ENCODE measurements at regions not wholly inside any gene's neighbourhood (a gene's known extent, or its start where the extent isn't known, plus 50 kb on each side); places are given as distances from the start of the nearest gene placed in this dataset.

DNA sequence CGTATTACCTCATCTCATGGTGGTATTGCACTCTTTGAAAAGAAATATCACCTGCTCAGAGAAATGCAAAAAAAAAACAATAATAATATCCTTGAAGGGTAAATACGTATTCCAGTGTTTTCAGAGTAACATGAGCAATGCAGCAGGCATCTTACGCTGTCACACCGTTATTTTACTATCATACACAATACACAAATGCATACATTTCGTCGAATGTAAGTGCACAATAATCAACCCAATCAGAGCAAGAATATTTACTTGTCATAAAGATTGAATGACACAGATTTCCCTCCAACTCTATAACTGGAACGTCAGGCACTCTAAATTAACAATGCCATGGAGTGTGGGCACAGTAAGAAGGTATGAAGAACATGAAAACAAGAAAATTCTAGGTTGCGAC lies 1050.1 kb downstream of the PLA2G4A start:
- Mint-ChIP-seq H3K27me3 (no peaks in the 10 kb centered on the region), H3K4me1 (ENCODE audit: unreplicated experiment) (no peaks in the 10 kb centered on the region), H3K27ac (no peak overlapping the region), H3K9me3 (peaks cover 4% of the 10 kb centered on the region), H3K36me3 (no peaks in the 10 kb centered on the region), H3K4me3 (no peak overlapping the region)
- TF ChIP-seq, protein P1, sequence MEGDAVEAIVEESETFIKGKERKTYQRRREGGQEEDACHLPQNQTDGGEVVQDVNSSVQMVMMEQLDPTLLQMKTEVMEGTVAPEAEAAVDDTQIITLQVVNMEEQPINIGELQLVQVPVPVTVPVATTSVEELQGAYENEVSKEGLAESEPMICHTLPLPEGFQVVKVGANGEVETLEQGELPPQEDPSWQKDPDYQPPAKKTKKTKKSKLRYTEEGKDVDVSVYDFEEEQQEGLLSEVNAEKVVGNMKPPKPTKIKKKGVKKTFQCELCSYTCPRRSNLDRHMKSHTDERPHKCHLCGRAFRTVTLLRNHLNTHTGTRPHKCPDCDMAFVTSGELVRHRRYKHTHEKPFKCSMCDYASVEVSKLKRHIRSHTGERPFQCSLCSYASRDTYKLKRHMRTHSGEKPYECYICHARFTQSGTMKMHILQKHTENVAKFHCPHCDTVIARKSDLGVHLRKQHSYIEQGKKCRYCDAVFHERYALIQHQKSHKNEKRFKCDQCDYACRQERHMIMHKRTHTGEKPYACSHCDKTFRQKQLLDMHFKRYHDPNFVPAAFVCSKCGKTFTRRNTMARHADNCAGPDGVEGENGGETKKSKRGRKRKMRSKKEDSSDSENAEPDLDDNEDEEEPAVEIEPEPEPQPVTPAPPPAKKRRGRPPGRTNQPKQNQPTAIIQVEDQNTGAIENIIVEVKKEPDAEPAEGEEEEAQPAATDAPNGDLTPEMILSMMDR (conservative IDR thresholded peaks at IDR 0.05) = no peak
- DNase-seq (ENCODE audit: extremely low spot score, unreplicated experiment) = no peak

DNA sequence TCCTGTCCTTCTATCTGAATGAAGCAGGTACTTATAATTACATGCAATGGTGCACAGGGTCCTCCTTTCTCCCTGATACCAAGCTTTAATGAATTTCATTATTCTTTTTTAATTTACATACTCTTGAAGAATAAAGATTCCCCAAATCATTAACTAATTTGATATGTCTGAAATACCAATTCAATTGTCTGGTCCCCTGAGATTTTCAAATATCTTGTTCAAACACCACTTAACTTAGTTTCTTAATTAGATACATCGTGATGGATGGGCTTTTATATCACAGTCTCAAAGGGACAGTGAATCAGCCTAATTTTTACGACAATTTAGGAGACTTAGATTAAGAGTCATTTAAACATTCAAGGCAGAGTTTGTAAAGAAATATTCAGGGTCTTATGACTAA lies 1054.6 kb downstream of the PLA2G4A start:
- DNase-seq (ENCODE audit: extremely low spot score, unreplicated experiment) = no peak
- H3K4me3 Mint-ChIP-seq = no peak overlapping the region
- no peaks in the 10 kb centered on the region for H3K36me3 Mint-ChIP-seq
- no peaks in the 10 kb centered on the region for H3K9me3 Mint-ChIP-seq
- H3K4me1 Mint-ChIP-seq (ENCODE audit: unreplicated experiment) = no peaks in the 10 kb centered on the region
- no peak overlapping the region for H3K27ac Mint-ChIP-seq
- no peaks in the 10 kb centered on the region for H3K27me3 Mint-ChIP-seq
- TF ChIP-seq, protein P1 (conservative IDR thresholded peaks at IDR 0.05) = no peak

DNA sequence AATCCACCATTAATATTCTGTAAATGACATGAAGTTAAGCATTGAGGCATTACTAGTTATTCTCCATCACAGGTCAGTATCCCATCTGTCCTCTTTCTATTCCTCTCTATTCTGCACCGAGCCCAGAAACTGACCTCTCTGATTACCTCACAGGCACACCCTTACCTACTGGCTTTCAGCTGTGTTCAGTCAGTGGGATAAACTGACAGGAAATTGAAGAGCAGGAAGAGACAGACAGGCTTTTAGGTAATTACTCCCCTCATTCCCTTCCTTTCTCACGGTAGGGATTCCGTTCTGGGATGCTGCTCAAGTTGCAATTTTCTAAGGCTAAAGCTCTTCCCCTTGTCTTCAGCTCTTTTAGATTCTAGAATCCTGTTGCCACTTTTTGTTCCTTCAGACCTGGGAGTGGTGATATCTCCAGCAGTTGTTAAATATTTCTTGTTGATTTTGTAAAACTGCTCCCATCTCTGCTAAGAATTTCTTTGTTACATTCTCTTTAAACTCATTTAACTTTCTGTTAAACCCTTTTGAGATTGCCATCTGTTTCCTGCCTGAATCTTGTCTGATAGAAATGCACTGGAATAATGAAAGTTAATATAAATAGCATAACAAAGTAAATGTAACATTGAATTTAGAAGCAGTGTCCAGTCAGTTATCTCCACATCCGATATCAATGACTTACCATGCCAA lies 1063.4 kb downstream of the PLA2G4A start:
- Mint-ChIP-seq H3K9me3 (no peaks in the 10 kb centered on the region), H3K27ac (no peak overlapping the region)

DNA sequence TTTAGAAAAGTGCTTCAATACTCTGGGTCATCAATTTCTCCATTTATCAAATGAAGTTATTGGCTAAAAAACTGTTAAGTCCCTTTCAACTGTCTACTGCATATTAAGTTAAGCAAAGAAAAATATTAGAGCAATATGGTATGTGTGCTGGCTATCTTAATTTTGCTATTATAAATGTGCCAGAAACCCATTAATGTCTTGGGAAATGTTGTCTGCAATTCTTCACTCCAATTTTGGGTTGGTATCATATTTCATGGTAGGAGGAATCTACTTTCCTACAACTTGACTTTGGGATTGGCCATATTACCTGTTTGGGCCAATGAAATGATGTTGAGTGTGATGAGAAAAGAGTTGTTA lies 1063.9 kb downstream of the PLA2G4A start:
- TF ChIP-seq, protein P1 (conservative IDR thresholded peaks at IDR 0.05) = no peak
- H3K4me1 Mint-ChIP-seq (ENCODE audit: unreplicated experiment) = no peaks in the 10 kb centered on the region
- H3K36me3 Mint-ChIP-seq = no peaks in the 10 kb centered on the region
- H3K27ac Mint-ChIP-seq = no peak overlapping the region
- no peaks in the 10 kb centered on the region for H3K9me3 Mint-ChIP-seq
- H3K27me3 Mint-ChIP-seq = no peaks in the 10 kb centered on the region
- DNase-seq (ENCODE audit: extremely low spot score, unreplicated experiment) = no peak
- H3K4me3 Mint-ChIP-seq = no peak overlapping the region

More for the DNA sequence above, 1063.4 kb downstream of the PLA2G4A start:
- TF ChIP-seq, protein P1 (conservative IDR thresholded peaks at IDR 0.05) = no peak
- no peak for DNase-seq (ENCODE audit: extremely low spot score, unreplicated experiment)
- Mint-ChIP-seq H3K27me3 (no peaks in the 10 kb centered on the region), H3K4me1 (ENCODE audit: unreplicated experiment) (no peaks in the 10 kb centered on the region), H3K4me3 (no peak overlapping the region), H3K36me3 (no peaks in the 10 kb centered on the region)

DNA sequence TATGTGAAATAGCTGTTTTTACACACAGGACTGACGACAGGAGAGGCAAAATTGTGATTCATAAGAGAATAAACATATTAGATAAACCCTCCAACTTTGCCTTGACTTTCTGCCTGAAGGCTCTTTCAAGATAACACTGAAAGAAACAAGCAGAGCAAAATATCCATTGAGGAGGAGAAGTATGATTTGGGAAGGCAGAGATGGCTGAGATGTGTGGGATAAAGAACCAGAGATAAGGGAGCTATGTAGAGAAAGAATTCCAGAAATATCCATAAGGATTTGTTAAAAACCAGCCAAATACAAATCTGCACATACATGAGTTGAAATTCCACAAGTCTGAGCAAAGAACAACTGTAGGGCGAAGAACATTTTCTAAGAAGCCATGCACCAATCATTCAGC lies 1064.7 kb downstream of the PLA2G4A start:
- Mint-ChIP-seq H3K9me3 (no peaks in the 10 kb centered on the region), H3K4me3 (no peak overlapping the region), H3K4me1 (ENCODE audit: unreplicated experiment) (no peaks in the 10 kb centered on the region), H3K27ac (no peak overlapping the region), H3K36me3 (no peaks in the 10 kb centered on the region), H3K27me3 (no peaks in the 10 kb centered on the region)
- no peak for DNase-seq (ENCODE audit: extremely low spot score, unreplicated experiment)
- TF ChIP-seq, protein P1 (conservative IDR thresholded peaks at IDR 0.05) = no peak

DNA sequence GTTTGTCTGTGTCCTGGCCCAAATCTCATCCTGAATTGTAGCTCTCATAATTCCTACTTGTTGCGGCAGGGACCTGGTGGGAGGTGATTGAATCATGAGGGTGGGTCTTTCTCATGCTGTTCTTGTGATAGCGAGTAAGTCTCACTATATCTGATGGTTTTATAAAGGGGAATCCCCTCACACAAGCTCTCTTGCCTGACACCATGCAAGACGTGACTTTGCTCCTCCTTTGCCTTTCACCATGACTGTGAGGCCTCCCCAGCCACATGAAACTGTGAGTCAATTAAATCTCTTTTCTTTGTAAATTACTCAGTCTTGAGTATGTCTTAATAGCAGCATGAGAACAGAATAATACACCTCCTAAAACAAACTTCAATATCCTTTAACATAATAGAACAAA lies 1065.6 kb downstream of the PLA2G4A start:
- no peaks in the 10 kb centered on the region for H3K36me3 Mint-ChIP-seq
- no peaks in the 10 kb centered on the region for H3K4me1 Mint-ChIP-seq (ENCODE audit: unreplicated experiment)
- H3K4me3 Mint-ChIP-seq = no peak overlapping the region
- H3K9me3 Mint-ChIP-seq = no peaks in the 10 kb centered on the region
- no peak overlapping the region for H3K27ac Mint-ChIP-seq
- DNase-seq (ENCODE audit: extremely low spot score, unreplicated experiment) = no peak
- TF ChIP-seq, protein P1 (conservative IDR thresholded peaks at IDR 0.05) = no peak
- no peaks in the 10 kb centered on the region for H3K27me3 Mint-ChIP-seq

All from type B pancreatic cell (in vitro differentiated cells).